ENCODE measurements at regions not wholly inside any gene's neighbourhood (a gene's known extent, or its start where the extent isn't known, plus 50 kb on each side); places are given as distances from the start of the nearest gene placed in this dataset.
A peak's percentile ranks its signal among the peaks of the same experiment; 100 is the strongest.
"Not testable (repeated sequence)": the region's sequence is repeated elsewhere in the genome, so short reads cannot be mapped to it uniquely, and the experiment has no call there.

- peak; percentile 85 for DNase-seq
Measured at GRCh38 chr12:74171478-74171909, 366.1 kb upstream of the ATXN7L3B start.

- not testable (repeated sequence) for DNase-seq
Measured at GRCh38 chr12:74174961-74175360, 362.7 kb upstream of the ATXN7L3B start.

GRCh38 chr12:74185360-74185759 lies 352.3 kb upstream of the ATXN7L3B start:
- DNase-seq, result no peak

GRCh38 chr12:74193191-74193590 lies 344.4 kb upstream of the ATXN7L3B start:
- DNase-seq, result no peak

- no peak for DNase-seq
Measured at GRCh38 chr12:74204236-74204635, 333.4 kb upstream of the ATXN7L3B start.

GRCh38 chr12:74227846-74228545 lies 309.6 kb upstream of the ATXN7L3B start:
- no peak for DNase-seq

- no peak for DNase-seq
Measured at GRCh38 chr12:74229671-74230070, 308.0 kb upstream of the ATXN7L3B start.

GRCh38 chr12:74235342-74235741 lies 302.3 kb upstream of the ATXN7L3B start:
- DNase-seq, result no peak

- no peak for DNase-seq
Measured at GRCh38 chr12:74241341-74241740, 296.3 kb upstream of the ATXN7L3B start.

GRCh38 chr12:74242088-74242487 lies 295.5 kb upstream of the ATXN7L3B start:
- DNase-seq, result no peak

GRCh38 chr12:74245458-74245857 lies 292.2 kb upstream of the ATXN7L3B start:
- DNase-seq, result no peak

- no peak for DNase-seq
Measured at GRCh38 chr12:74250891-74251290, 286.7 kb upstream of the ATXN7L3B start.

GRCh38 chr12:74253826-74254225 lies 283.8 kb upstream of the ATXN7L3B start:
- not testable (repeated sequence) for DNase-seq

- DNase-seq, result no peak
Measured at GRCh38 chr12:74254784-74255183, 282.9 kb upstream of the ATXN7L3B start.

GRCh38 chr12:74259199-74259598 lies 278.4 kb upstream of the ATXN7L3B start:
- DNase-seq, result no peak

GRCh38 chr12:74264692-74265091 lies 272.9 kb upstream of the ATXN7L3B start:
- no peak for DNase-seq

- not testable (repeated sequence) for DNase-seq
Measured at GRCh38 chr12:74269355-74269754, 268.3 kb upstream of the ATXN7L3B start.

GRCh38 chr12:74280156-74280655 lies 257.4 kb upstream of the ATXN7L3B start:
- no peak for DNase-seq

- DNase-seq, result not testable (repeated sequence)
Measured at GRCh38 chr12:74281401-74282180, 256.0 kb upstream of the ATXN7L3B start.

GRCh38 chr12:74283646-74284045 lies 254.0 kb upstream of the ATXN7L3B start:
- no peak for DNase-seq

GRCh38 chr12:74285773-74286172 lies 251.9 kb upstream of the ATXN7L3B start:
- DNase-seq, result no peak

GRCh38 chr12:74286254-74286653 lies 251.4 kb upstream of the ATXN7L3B start:
- no peak for DNase-seq

- no peak for DNase-seq
Measured at GRCh38 chr12:74292351-74293194, 245.1 kb upstream of the ATXN7L3B start.
